ENCODE measurements at regions not wholly inside any gene's neighbourhood (a gene's known extent, or its start where the extent isn't known, plus 50 kb on each side); places are given as distances from the start of the nearest gene placed in this dataset.

GRCh38 chr4:163679189-163679588, 184.7 kb downstream of the TMA16 start:
- TF ChIP-seq CTCF (IDR thresholded peaks at IDR 0.05) (peak; percentile 8; the same call in 1 of the 2 replicates), ZFX (IDR thresholded peaks at IDR 0.05; ENCODE audit: borderline replicate concordance) (no peak)

Data from 22Rv1 (cell line).